ENCODE measurements at regions not wholly inside any gene's neighbourhood (a gene's known extent, or its start where the extent isn't known, plus 50 kb on each side); places are given as distances from the start of the nearest gene placed in this dataset.

DNA sequence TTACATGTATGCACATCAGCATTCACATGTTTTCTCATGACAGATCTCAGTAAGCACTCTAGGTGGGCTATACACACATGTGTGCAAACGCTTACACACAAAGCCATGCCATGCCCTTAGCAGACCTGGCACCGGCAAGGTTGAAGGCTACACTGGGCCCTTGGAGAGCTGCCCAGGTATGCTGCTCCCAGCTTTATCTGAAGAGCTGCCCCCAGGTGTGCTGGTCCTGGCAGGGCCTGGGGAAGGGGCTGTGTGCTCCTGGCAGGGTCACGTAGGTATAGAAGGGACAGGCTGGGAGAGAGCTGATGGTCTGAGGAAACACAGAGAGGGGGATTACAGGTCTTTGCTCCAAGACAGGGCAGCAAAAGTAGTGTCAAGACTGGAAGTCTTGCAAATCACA is 146.7 kb upstream of the VANGL1 start:
- POLR2A ChIA-PET (ENCODE audit: unreplicated experiment) = no interaction called here
- Histone ChIP-seq H2AFZ (replicated peaks; ENCODE audit: low read length, poor library complexity) (no peak overlapping the region), H3K4me1 (ENCODE audit: control insufficient read depth, insufficient read depth, low read length) (peaks cover 8% of the 10 kb centered on the region), H3K23ac (ENCODE audit: low read depth, low read length) (no peak overlapping the region), H3K18ac (ENCODE audit: low read depth, low read length) (no peak overlapping the region; the same call in 1 of the 2 replicates), H3K4me2 (ENCODE audit: low read depth, low read length) (no peak overlapping the region), H3K56ac (ENCODE audit: extremely low read depth, insufficient read depth, low read length) (peak overlapping the region; percentile 16), H3K9me3 (ENCODE audit: control insufficient read depth, insufficient read depth, low read length) (no peaks in the 10 kb centered on the region), H2AK9ac (replicated peaks; ENCODE audit: low read depth, low read length, poor library complexity) (no peak overlapping the region), H3K9me1 (ENCODE audit: insufficient read depth, low read length) (peaks cover 21% of the 10 kb centered on the region), H4K8ac (ENCODE audit: low read depth in 2 of 2, low read length in 2 of 2) (peak overlapping the region in 1 of 2 experiments; percentile 11; a peak in 1 of 4 replicates), H3K27ac (ENCODE audit: insufficient read depth, low read length) (no peak overlapping the region), H3K14ac (replicated peaks; ENCODE audit: low read depth, low read length) (peak overlapping the region; percentile 23; the same call in 1 of the 2 replicates), H4K20me1 (ENCODE audit: insufficient read depth, low read length) (no peaks in the 10 kb centered on the region), H3K4ac (ENCODE audit: low read depth, low read length) (peak overlapping the region; percentile 68), H3K36me3 (ENCODE audit: control insufficient read depth, insufficient read depth, low read length) (no peaks in the 10 kb centered on the region), H3K79me1 (ENCODE audit: low read depth in 1 of 2, low read length in 2 of 2) (no peaks in the 10 kb centered on the region), H3K4me3 (ENCODE audit: insufficient read depth, low read depth, low read length) (no peak overlapping the region), H2BK15ac (ENCODE audit: low read depth, low read length) (peak overlapping the region; percentile 40; the same call in 1 of the 3 replicates), H2BK20ac (ENCODE audit: low read depth, low read length) (peak overlapping the region; percentile 59), H2AK5ac (ENCODE audit: low read depth, low read length) (peak overlapping the region; percentile 24; the same call in 1 of the 2 replicates), H3K9ac (ENCODE audit: low read depth, low read length) (no peak overlapping the region), H4K5ac (ENCODE audit: low read depth, low read length) (no peak overlapping the region), H2BK5ac (ENCODE audit: low read depth, low read length, poor library complexity, severe bottlenecking) (no peak overlapping the region), H4K91ac (ENCODE audit: insufficient read depth, low read depth, low read length) (peak overlapping the region; percentile 25), H2BK120ac (ENCODE audit: low read depth, low read length) (peak overlapping the region; percentile 24), H3K27me3 (ENCODE audit: control insufficient read depth, insufficient read depth, low read length) (no peaks in the 10 kb centered on the region)
- DNase-seq = no peak
- intact Hi-C loops (cut with micrococcal nuclease) (no loop called here), dilution Hi-C loops (cut with HindIII; ENCODE audit: low sequenced_read_pairs, unreplicated experiment) (no loop called here), in situ Hi-C loops (cut with MboI; ENCODE audit: low sequenced_read_pairs) (no loop called here)
- CTCF ChIA-PET = interaction anchor here (1.4 kb wide), 1 partner anchor 100 kb away, joined by 4 read pairs; no protein-coding TSS in a partner anchor
- ATAC-seq (ENCODE audit: low read depth) = no peak
- 100% methylated on average over 1 of the region's 3 CpGs; no CpG with 5 or more reads in 1 of the 2 experiments for WGBS, 2 experiments (ENCODE audit: extremely low coverage in 2 of 2, insufficient read length in 1 of 2)
- TF ChIP-seq RCOR1 (IDR thresholded peaks at IDR 0.05; ENCODE audit: insufficient replicate concordance, low read length) = no peak
- TF ChIP-seq MAFK (IDR thresholded peaks at IDR 0.05; ENCODE audit: low read depth, low read length) = no peak
- no peak for TF ChIP-seq RFX5 (IDR thresholded peaks at IDR 0.05; ENCODE audit: low read depth, low read length)
- no peak for TF ChIP-seq POLR2A (IDR thresholded peaks at IDR 0.05; ENCODE audit: low read depth, low read length)
- TF ChIP-seq, protein P1, sequence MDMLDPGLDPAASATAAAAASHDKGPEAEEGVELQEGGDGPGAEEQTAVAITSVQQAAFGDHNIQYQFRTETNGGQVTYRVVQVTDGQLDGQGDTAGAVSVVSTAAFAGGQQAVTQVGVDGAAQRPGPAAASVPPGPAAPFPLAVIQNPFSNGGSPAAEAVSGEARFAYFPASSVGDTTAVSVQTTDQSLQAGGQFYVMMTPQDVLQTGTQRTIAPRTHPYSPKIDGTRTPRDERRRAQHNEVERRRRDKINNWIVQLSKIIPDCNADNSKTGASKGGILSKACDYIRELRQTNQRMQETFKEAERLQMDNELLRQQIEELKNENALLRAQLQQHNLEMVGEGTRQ (IDR thresholded peaks at IDR 0.05; ENCODE audit: low read depth, low read length) = no peak
- no peak for TF ChIP-seq FOS (IDR thresholded peaks at IDR 0.05; ENCODE audit: low read depth, low read length)
- TF ChIP-seq RAD21 (IDR thresholded peaks at IDR 0.05; ENCODE audit: low read length) = no peak
- no peak for TF ChIP-seq CEBPB (IDR thresholded peaks at IDR 0.05; ENCODE audit: low read depth, low read length)
- TF ChIP-seq, protein P2, sequence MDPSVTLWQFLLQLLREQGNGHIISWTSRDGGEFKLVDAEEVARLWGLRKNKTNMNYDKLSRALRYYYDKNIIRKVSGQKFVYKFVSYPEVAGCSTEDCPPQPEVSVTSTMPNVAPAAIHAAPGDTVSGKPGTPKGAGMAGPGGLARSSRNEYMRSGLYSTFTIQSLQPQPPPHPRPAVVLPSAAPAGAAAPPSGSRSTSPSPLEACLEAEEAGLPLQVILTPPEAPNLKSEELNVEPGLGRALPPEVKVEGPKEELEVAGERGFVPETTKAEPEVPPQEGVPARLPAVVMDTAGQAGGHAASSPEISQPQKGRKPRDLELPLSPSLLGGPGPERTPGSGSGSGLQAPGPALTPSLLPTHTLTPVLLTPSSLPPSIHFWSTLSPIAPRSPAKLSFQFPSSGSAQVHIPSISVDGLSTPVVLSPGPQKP (IDR thresholded peaks at IDR 0.05; ENCODE audit: borderline replicate concordance, low read depth, low read length) = no peak
- no peak for TF ChIP-seq CHD1 (IDR thresholded peaks at IDR 0.05; ENCODE audit: low read depth, low read length)
- no peak for TF ChIP-seq MAZ (IDR thresholded peaks at IDR 0.05; ENCODE audit: borderline replicate concordance, low read depth, low read length)
- BruUV-seq (replicated peaks) = no TSS peak

All from IMR-90 (cell line).